COLO829 (cell line): ENCODE measurements at regions not wholly inside any gene's neighbourhood (a gene's known extent, or its start where the extent isn't known, plus 50 kb on each side); places are given as distances from the start of the nearest gene placed in this dataset.
"Not testable (repeated sequence)": the region's sequence is repeated elsewhere in the genome, so short reads cannot be mapped to it uniquely, and the experiment has no call there.

ENCODE experiments used
- DNase-seq: peaks from one replicate; pipeline ENCODE4 v3.0.0; 2012; ENCODE audit warnings: low spot score

GRCh38 chr3:152891678-152892077 is 56.7 kb downstream of the P2RY1 start:
- no peak for DNase-seq

GRCh38 chr3:152892446-152892845 is 57.5 kb downstream of the P2RY1 start:
- DNase-seq, result no peak

GRCh38 chr3:152893647-152894046 is 58.7 kb downstream of the P2RY1 start:
- no peak for DNase-seq

- no peak for DNase-seq
These were observed 64.4 kb downstream of the P2RY1 start for GRCh38 chr3:152899306-152899705.

GRCh38 chr3:152902141-152902669 is 67.3 kb downstream of the P2RY1 start:
- DNase-seq, result no peak

GRCh38 chr3:152905631-152906030 is 70.7 kb downstream of the P2RY1 start:
- no peak for DNase-seq

GRCh38 chr3:152909180-152909883 is 74.4 kb downstream of the P2RY1 start:
- no peak for DNase-seq

- DNase-seq, result no peak
These were observed 75.3 kb downstream of the P2RY1 start for GRCh38 chr3:152910211-152910610.

GRCh38 chr3:152910966-152911365 is 76.0 kb downstream of the P2RY1 start:
- DNase-seq, result no peak

- not testable (repeated sequence) for DNase-seq
These were observed 79.8 kb downstream of the P2RY1 start for GRCh38 chr3:152914743-152915142.

- no peak for DNase-seq
These were observed 80.8 kb downstream of the P2RY1 start for GRCh38 chr3:152915695-152916094.

- no peak for DNase-seq
These were observed 81.9 kb downstream of the P2RY1 start for GRCh38 chr3:152916753-152917279.

GRCh38 chr3:152921351-152921750 is 86.4 kb downstream of the P2RY1 start:
- no peak for DNase-seq

GRCh38 chr3:152922554-152922953 is 87.6 kb downstream of the P2RY1 start:
- DNase-seq, result no peak

GRCh38 chr3:152927131-152927530 is 92.2 kb downstream of the P2RY1 start:
- DNase-seq, result no peak

GRCh38 chr3:152930516-152930915 is 95.6 kb downstream of the P2RY1 start:
- DNase-seq, result no peak

GRCh38 chr3:152937234-152937633 is 102.3 kb downstream of the P2RY1 start:
- DNase-seq, result no peak

GRCh38 chr3:152938974-152939636 is 104.2 kb downstream of the P2RY1 start:
- no peak for DNase-seq

GRCh38 chr3:152941859-152942258 is 106.9 kb downstream of the P2RY1 start:
- DNase-seq, result no peak

GRCh38 chr3:152942366-152942765 is 107.4 kb downstream of the P2RY1 start:
- DNase-seq, result no peak

GRCh38 chr3:152943645-152944044 is 108.7 kb downstream of the P2RY1 start:
- DNase-seq, result no peak

- no peak for DNase-seq
These were observed 109.7 kb downstream of the P2RY1 start for GRCh38 chr3:152944671-152945070.

GRCh38 chr3:152945556-152945955 is 110.6 kb downstream of the P2RY1 start:
- DNase-seq, result no peak
